ENCODE measurements at regions not wholly inside any gene's neighbourhood (a gene's known extent, or its start where the extent isn't known, plus 50 kb on each side); places are given as distances from the start of the nearest gene placed in this dataset.

DNA sequence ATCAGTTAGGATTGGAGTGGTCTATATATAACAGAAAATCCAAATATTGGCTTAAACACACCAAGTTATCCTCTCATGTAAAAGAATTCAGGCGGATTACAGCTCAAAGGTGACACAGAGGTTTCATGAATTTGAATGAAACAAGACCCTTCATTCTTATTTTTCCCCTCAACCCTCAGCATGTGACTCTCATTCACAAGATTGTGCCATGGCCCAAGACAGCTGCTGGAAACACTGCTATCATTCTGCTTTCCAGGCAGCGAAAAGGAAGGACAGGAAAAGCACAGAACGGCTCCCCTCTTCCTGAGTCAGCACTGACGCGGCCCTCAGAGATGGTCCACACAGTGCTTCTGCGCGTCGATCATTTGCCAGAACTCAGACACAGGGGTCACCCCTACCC lies 891.0 kb upstream of the FRG1 start:
- DNase-seq: no peak

GRCh38 chr4:189050643-189051042 lies 890.0 kb upstream of the FRG1 start:
- DNase-seq: no peak

DNA sequence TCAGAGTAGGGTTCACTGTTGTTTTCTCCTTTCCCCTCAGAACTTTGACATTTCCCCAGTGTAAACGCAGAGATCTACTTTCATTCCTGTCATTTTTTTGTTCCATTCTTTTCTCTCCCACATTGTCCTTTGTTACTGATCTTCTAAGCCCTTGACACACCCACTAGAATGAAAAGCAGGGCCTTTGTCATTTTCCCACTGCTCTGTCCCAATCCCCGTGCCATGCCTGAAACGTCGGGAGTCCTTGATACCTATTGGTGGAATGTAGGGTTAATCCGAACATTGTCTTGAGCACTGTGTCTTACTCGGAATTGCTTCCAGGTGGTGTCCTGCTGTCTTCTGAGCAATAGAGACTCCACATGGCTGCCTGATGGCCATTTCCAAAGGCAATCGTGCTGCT lies 887.1 kb upstream of the FRG1 start:
- DNase-seq: no peak

DNA sequence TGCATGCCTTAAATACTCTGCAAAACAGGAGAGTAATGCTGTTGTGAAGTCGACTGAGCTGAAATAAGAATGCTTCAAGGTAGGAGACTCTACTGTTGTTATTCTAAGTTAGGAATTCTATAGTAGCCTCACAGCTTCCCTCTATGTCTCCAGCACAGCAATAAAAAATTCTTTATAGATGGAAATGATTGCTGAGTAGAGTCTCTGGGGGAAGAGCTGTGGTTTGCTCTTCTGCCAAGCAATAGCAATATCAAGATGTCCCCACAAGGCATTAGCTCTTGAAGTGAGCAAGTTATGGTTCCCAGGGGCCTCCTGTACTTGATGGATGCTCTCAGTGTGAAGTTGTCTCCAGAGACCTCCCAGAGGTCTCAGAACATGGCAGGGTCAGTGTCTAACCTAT lies 880.6 kb upstream of the FRG1 start:
- DNase-seq: no peak

- no peak for DNase-seq
Observed at GRCh38 chr4:189062047-189062820, 878.4 kb upstream of the FRG1 start.

DNA sequence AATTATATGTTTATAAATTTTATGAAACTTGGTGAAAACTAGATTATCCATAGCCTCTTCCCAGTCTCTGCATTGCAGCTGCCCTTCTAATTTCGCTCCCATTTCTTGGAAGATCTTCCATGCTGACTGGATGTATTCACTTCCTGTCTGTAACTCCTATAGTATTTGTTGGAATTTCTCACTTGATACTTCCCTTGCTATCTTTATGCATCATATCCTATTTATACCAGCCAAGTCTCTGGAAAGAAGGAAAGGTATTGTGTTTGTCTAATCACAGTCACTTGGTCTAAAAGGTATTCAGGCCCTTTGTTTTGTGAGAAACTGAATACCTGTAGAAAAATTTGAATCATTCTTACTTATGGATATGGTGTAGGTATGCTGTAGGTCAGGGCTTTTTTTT lies 870.9 kb upstream of the FRG1 start:
- DNase-seq: no peak

GRCh38 chr4:189071241-189071640 lies 869.4 kb upstream of the FRG1 start:
- no peak for DNase-seq

DNA sequence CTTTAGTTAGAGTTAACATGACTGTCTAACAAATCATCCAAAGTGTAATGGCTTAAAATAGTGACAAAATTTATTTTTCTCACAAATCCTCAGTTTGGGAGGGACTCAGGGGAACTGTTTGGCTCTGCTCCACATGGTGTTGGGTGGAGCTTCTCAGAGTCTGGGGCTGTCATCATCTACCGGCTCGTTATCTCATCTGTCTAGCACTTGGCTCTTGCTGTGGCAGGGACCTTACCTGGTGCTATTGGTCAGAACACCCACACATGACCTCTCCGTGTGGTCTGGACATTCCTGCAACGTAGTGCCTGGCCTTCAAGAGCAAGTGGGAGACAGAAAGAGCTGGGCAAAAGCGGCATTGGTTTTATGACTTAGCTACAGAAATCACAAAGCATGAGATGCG lies 866.9 kb upstream of the FRG1 start:
- no peak for DNase-seq

DNA sequence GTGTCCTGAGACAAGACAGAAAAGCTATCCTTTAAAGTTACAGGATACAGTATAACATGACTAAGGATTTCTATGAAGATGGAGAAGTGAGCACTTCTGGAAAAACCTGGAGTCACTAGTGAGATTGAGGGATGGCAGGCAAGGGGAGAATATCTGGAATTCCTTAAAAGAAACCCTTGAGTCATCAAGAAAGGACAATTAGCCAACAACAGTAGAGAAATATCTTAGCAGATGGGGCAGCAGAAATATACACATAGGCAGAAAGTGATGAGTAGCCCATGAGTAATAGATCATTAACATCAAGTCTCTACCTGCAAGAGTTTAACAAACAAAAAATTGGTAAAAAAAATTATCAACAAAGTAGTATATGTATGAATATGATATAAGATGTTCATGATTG lies 858.8 kb upstream of the FRG1 start:
- DNase-seq: no peak

DNA sequence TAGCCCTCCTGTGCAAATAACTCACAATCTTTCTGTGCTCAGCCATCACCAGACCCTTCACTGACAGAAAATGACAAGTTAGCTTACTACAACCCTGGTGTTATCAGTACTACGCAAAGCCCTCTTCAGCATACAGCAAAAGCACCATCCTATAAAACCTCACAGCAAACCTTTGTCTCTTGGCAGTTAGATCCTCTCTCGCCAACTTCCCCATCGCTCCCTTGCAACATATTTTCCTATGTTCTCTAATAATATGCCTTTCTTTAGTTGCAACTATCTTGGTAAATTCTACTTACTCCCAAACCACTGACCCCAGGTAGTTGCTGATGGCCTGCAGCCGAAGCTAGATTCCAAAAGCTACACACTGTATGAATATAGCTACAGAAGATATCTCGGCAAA lies 856.9 kb upstream of the FRG1 start:
- DNase-seq: no peak

DNA sequence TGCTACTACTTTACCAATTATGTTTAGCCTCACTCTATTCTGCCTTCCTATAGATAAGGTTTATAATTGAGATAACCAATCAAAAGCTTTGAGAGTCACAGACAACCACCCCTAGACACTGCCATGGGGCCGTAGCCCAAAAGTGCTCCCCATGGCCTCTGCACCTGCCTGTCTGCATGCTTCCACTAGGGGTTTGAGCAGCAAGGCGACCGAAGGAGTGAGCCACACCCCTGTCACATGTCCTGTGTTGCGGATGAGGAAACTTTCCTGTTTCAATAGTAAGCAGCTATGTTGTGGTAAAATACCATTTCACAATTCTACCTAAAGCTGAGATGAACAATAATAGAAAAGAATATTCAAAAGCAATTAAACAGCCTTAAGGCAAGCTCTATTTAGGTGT lies 856.0 kb upstream of the FRG1 start:
- DNase-seq: no peak

- DNase-seq: no peak
Observed at GRCh38 chr4:189087971-189088370, 852.7 kb upstream of the FRG1 start.

GRCh38 chr4:189088780-189089179 lies 851.9 kb upstream of the FRG1 start:
- DNase-seq: no peak

- DNase-seq: no peak
Observed at GRCh38 chr4:189090174-189090814, 850.4 kb upstream of the FRG1 start.

- DNase-seq: no peak
Observed at GRCh38 chr4:189092581-189092980, 848.1 kb upstream of the FRG1 start.

DNA sequence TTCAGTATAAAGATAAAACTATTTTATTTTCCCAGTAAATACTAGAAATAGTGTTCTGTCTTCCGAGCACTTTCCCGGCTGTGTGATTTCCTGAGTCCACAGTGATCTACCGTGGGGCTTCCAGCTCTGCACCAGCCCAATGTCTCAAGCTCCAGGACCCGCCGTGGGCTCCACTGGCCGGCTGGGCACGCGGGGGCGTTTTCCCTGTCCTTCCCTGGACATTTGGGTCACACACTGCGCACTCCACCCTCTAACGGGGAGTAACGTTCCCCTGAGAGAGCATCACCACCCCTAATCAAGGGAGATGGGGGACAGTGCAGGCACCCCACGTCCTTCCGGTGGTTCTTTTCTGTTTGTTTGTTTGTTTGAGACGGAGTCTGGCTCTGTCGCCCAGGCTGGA lies 844.6 kb upstream of the FRG1 start:
- DNase-seq: no peak

GRCh38 chr4:189096717-189097116 lies 844.0 kb upstream of the FRG1 start:
- no peak for DNase-seq

GRCh38 chr4:189098932-189099696 lies 841.6 kb upstream of the FRG1 start:
- no peak for DNase-seq

DNA sequence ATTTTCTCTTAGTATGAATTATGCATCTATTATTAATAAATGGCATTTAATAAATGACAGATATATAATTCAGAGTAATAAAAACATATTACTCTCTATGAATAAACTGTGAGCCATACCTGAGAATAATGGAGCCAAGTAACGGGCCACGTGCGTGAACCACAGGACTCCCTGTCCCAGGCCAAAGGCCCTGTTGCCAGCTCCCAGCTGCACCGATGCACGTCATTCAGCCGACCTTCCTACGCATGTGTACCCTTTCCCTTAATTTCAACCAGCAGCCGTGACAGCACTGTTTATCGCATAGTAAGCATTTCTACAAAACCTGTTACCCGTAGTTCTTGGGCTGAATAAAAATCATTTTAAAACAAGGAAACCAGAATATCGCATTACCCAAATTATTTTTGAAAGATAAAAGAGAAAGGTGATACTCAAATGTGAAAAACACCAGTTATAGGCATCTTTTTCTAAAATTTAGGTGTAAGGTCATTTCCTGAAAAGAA lies 827.2 kb upstream of the FRG1 start:
- DNase-seq: no peak

DNA sequence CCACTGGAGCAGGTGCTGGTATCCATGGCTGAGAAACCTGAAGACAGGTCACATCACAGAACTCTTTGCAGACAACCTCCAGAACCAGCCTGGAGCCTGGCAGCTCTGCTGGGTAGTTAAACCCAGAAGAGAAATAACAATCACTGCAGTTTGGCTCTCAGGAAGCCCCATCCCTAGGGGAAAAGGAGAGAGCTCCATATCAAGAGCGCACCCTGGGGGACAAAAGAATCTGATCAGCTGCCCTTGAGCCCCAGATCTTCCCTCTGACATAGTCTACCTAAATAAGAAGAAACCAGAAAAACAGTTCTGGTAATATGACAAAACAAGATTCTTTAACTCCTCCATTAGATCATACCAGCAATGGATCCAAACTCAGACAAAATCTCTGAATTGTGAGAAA lies 823.2 kb upstream of the FRG1 start:
- no peak for DNase-seq

DNA sequence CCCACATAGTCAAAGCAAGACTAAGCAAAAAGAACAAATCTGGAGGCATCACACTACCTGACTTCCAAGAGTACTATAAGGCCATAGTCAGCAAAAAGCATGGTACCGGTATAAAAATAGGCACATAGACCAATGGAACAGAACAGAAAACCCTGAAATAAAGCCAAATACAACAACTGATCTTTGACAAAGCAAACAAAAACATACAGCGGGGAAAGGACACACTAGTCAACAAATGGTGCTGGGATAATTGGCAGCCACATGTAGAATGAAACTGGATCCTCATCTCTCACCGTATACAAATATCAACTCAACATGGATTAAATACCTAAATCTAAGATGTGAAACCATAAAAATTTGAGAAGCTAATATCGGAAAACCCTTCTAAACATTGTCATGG lies 819.3 kb upstream of the FRG1 start:
- no peak for DNase-seq

DNA sequence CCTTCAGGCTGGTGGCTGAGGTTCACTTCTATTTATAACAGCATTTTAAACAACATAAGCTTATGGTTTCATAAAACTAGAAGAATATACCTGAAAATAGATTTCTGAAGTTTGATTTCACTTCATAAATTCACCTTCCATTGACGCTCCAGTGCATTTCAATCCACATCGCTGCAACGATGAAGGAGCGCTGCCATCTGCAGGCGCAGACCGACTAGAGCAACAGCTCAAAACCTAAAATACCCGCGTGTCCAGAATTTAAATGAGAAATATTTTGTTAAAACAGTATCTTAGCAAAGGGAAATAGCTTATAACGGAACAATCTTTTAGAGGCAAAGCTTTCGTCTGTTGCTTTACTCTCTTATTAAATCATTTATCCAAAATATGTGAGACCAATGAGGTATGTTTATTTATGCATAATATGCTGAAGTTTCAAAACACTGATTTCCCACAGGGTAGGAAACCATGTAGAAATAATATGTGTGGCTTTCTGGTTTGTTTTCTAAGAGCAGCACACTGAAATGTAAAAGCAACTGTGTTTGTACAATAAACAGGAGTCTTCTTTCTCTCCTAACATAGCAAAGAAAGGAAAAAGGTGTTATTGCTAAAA lies 816.4 kb upstream of the FRG1 start:
- DNase-seq: no peak

DNA sequence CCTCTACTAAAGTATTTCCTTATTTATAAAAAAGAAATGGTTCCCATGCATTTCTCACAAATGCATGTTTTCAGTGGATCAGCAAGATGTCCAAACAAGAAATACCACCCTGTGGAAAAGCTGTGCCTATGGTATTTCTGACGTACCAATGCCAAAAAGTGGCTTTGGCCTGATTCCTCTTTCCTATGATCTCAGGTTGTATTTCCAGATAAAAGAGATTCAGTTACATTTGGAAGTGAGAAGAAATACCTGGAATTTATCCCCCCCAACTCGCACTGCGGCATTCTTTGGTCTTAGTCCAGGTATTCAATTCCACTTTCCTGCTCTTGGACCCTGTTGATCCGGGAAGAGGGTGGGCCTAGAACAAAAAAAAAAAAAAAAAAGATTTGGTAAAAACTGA lies 815.9 kb upstream of the FRG1 start:
- no peak for DNase-seq

GRCh38 chr4:189126040-189126439 lies 814.6 kb upstream of the FRG1 start:
- DNase-seq: no peak

All from stimulated activated CD4-positive, alpha-beta T cell treated with anti-CD3 and anti-CD28 coated beads, Interleukin-1b, Interleukin-23, amount 100 ng/mL, for 48 hours (primary cell).